Stimulated activated CD8-positive, alpha-beta memory T cell treated with anti-CD3 and anti-CD28 coated beads, Interleukin-15, amount 100 ng/mL, for 1 hour (primary cell): ENCODE measurements at regions not wholly inside any gene's neighbourhood (a gene's known extent, or its start where the extent isn't known, plus 50 kb on each side); places are given as distances from the start of the nearest gene placed in this dataset.

Experiments used
- DNase-seq: peaks from one replicate; pipeline ENCODE4 v3.0.0-alpha.2; 2020; ENCODE audit warnings: low read depth

GRCh38 chr2:226652983-226653765 is 146.4 kb downstream of the IRS1 start:
- DNase-seq, result no peak

- DNase-seq, result no peak
Measured at GRCh38 chr2:226652369-226652768, 147.3 kb downstream of the IRS1 start.

GRCh38 chr2:226649871-226650660 is 149.6 kb downstream of the IRS1 start:
- no peak for DNase-seq

- no peak for DNase-seq
Measured at GRCh38 chr2:226649201-226649600, 150.4 kb downstream of the IRS1 start.

GRCh38 chr2:226647621-226648518 is 151.8 kb downstream of the IRS1 start:
- DNase-seq, result no peak

GRCh38 chr2:226644399-226644865 is 155.2 kb downstream of the IRS1 start:
- DNase-seq, result no peak

GRCh38 chr2:226643946-226644282 is 155.7 kb downstream of the IRS1 start:
- no peak for DNase-seq

GRCh38 chr2:226643030-226643945 is 156.3 kb downstream of the IRS1 start:
- DNase-seq, result no peak

- DNase-seq, result no peak
Measured at GRCh38 chr2:226641008-226641407, 158.6 kb downstream of the IRS1 start.

GRCh38 chr2:226640501-226640900 is 159.1 kb downstream of the IRS1 start:
- no peak for DNase-seq

GRCh38 chr2:226639550-226639949 is 160.1 kb downstream of the IRS1 start:
- no peak for DNase-seq

GRCh38 chr2:226638576-226638975 is 161.0 kb downstream of the IRS1 start:
- DNase-seq, result no peak

GRCh38 chr2:226637383-226637782 is 162.2 kb downstream of the IRS1 start:
- DNase-seq, result no peak

- no peak for DNase-seq
Measured at GRCh38 chr2:226636586-226636985, 163.0 kb downstream of the IRS1 start.

GRCh38 chr2:226634943-226635604 is 164.5 kb downstream of the IRS1 start:
- no peak for DNase-seq

GRCh38 chr2:226631671-226632070 is 167.9 kb downstream of the IRS1 start:
- DNase-seq, result no peak

- no peak for DNase-seq
Measured at GRCh38 chr2:226631187-226631586, 168.4 kb downstream of the IRS1 start.

- DNase-seq, result no peak
Measured at GRCh38 chr2:226625946-226626345, 173.7 kb downstream of the IRS1 start.

- no peak for DNase-seq
Measured at GRCh38 chr2:226623587-226624368, 175.8 kb downstream of the IRS1 start.

GRCh38 chr2:226622484-226622883 is 177.1 kb downstream of the IRS1 start:
- DNase-seq, result no peak
